ENCODE measurements at regions not wholly inside any gene's neighbourhood (a gene's known extent, or its start where the extent isn't known, plus 50 kb on each side); places are given as distances from the start of the nearest gene placed in this dataset.

- H3K4me1 Mint-ChIP-seq = no peaks in the 10 kb centered on the region
- ChIA-PET POLR2A (no interaction called here), CTCF (no interaction called here)
- ATAC-seq (ENCODE audit: low read depth) (no peak), DNase-seq (no peak)
- intact Hi-C loops (cut with micrococcal nuclease) = no loop called here
- peaks cover 4% of the 10 kb centered on the region for H3K9me3 Mint-ChIP-seq
- TF ChIP-seq CTCF (IDR thresholded peaks at IDR 0.05) = no peak
- no peaks in the 10 kb centered on the region for H3K36me3 Mint-ChIP-seq (ENCODE audit: low read depth)
- no peak overlapping the region for H3K4me3 Mint-ChIP-seq
- no peaks in the 10 kb centered on the region for H3K27me3 Mint-ChIP-seq
- no peak overlapping the region for H3K27ac Mint-ChIP-seq
Observed at GRCh38 chr2:219878516-219878915, 251.1 kb downstream of the SLC4A3 start.

GRCh38 chr2:219881851-219882250 is 254.4 kb downstream of the SLC4A3 start:
- CTCF ChIA-PET = no interaction called here

GRCh38 chr2:219886615-219887014 is 259.2 kb downstream of the SLC4A3 start:
- Mint-ChIP-seq H3K27ac (no peak overlapping the region), H3K4me3 (no peak overlapping the region), H3K9me3 (no peaks in the 10 kb centered on the region), H3K36me3 (ENCODE audit: low read depth) (no peaks in the 10 kb centered on the region), H3K4me1 (no peaks in the 10 kb centered on the region), H3K27me3 (peaks cover 9% of the 10 kb centered on the region)
- ChIA-PET CTCF (no interaction called here), POLR2A (no interaction called here)
- no peak for TF ChIP-seq CTCF (IDR thresholded peaks at IDR 0.05)
- intact Hi-C loops (cut with micrococcal nuclease) = no loop called here
- DNase-seq (no peak), ATAC-seq (ENCODE audit: low read depth) (no peak)

More at GRCh38 chr2:219881851-219882250, 254.4 kb downstream of the SLC4A3 start:
- ATAC-seq (ENCODE audit: low read depth) = no peak
- Mint-ChIP-seq H3K4me1 (no peaks in the 10 kb centered on the region), H3K9me3 (peaks cover 4% of the 10 kb centered on the region), H3K4me3 (no peak overlapping the region), H3K27me3 (peaks cover 8% of the 10 kb centered on the region), H3K27ac (no peak overlapping the region), H3K36me3 (ENCODE audit: low read depth) (no peaks in the 10 kb centered on the region)
- intact Hi-C loops (cut with micrococcal nuclease) = no loop called here
- TF ChIP-seq CTCF (IDR thresholded peaks at IDR 0.05) = no peak
- POLR2A ChIA-PET = no interaction called here
- DNase-seq = no peak

GRCh38 chr2:219887870-219888269 is 260.4 kb downstream of the SLC4A3 start:
- peaks cover 9% of the 10 kb centered on the region for H3K27me3 Mint-ChIP-seq
- CTCF ChIA-PET = no interaction called here
- no peak for TF ChIP-seq CTCF (IDR thresholded peaks at IDR 0.05)
- intact Hi-C loops (cut with micrococcal nuclease) = no loop called here
- DNase-seq (no peak), ATAC-seq (ENCODE audit: low read depth) (no peak)
- no peaks in the 10 kb centered on the region for H3K4me1 Mint-ChIP-seq
- POLR2A ChIA-PET = no interaction called here
- no peak overlapping the region for H3K4me3 Mint-ChIP-seq
- no peaks in the 10 kb centered on the region for H3K36me3 Mint-ChIP-seq (ENCODE audit: low read depth)
- H3K9me3 Mint-ChIP-seq = no peaks in the 10 kb centered on the region
- H3K27ac Mint-ChIP-seq = no peak overlapping the region

- Mint-ChIP-seq H3K27me3 (no peaks in the 10 kb centered on the region), H3K27ac (no peak overlapping the region), H3K4me1 (no peaks in the 10 kb centered on the region), H3K36me3 (ENCODE audit: low read depth) (no peaks in the 10 kb centered on the region), H3K9me3 (no peaks in the 10 kb centered on the region), H3K4me3 (no peak overlapping the region)
- ATAC-seq (ENCODE audit: low read depth) = no peak
- intact Hi-C loops (cut with micrococcal nuclease) = no loop called here
- ChIA-PET POLR2A (no interaction called here), CTCF (no interaction called here)
- DNase-seq = no peak
- TF ChIP-seq CTCF (IDR thresholded peaks at IDR 0.05) = no peak
Observed at GRCh38 chr2:219893541-219893940, 266.1 kb downstream of the SLC4A3 start.
